NOMO-1 (cell line): ENCODE measurements at regions not wholly inside any gene's neighbourhood (a gene's known extent, or its start where the extent isn't known, plus 50 kb on each side); places are given as distances from the start of the nearest gene placed in this dataset.
"Not testable (repeated sequence)": the region's sequence is repeated elsewhere in the genome, so short reads cannot be mapped to it uniquely, and the experiment has no call there.

ENCODE experiments used
- DNase-seq, 2 experiments: peaks; one replicate each; lab custom pipeline; 2025; ENCODE audit not compliant: unreplicated experiment in 2 of 2; lab: John Stamatoyannopoulos, UW

DNA sequence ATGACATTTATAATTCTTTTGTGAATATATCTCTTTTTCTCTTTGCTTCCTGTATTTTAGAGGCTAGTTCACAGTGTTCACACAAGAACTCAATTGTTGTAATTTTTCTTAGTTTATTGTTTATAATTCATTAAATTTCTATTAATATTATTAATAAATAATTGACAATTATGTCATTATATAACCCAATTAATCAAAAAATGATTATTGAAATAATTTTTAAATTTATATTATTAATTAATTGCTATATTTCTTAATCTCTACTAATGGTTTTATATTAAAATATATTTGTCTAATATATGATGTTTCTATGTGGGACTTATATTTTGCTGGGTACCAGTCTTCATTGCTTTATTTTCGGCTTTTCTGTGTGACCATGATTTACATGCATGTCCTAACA, 618.4 kb downstream of the CDH9 start:
- no peak for DNase-seq

DNA sequence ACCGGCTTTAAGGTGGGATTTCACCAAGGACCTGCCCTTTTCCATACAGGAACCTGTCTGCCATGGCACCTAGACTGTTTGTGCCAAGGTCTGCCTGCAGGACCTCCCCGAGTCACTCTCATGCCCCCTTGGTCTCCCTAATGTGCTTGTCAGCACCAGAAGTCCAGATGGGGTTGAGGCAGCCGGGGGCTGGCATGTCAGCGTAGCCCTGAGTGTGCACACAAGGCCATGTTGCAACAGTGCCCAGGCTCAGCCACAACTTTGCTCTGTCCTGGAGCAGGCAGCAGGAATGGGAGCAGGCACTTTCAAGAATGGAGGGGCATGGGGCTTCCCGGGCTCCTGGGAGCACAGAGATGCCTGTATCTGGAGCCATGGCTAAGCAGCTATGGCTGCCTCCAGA, 621.5 kb downstream of the CDH9 start:
- no peak for DNase-seq

DNA sequence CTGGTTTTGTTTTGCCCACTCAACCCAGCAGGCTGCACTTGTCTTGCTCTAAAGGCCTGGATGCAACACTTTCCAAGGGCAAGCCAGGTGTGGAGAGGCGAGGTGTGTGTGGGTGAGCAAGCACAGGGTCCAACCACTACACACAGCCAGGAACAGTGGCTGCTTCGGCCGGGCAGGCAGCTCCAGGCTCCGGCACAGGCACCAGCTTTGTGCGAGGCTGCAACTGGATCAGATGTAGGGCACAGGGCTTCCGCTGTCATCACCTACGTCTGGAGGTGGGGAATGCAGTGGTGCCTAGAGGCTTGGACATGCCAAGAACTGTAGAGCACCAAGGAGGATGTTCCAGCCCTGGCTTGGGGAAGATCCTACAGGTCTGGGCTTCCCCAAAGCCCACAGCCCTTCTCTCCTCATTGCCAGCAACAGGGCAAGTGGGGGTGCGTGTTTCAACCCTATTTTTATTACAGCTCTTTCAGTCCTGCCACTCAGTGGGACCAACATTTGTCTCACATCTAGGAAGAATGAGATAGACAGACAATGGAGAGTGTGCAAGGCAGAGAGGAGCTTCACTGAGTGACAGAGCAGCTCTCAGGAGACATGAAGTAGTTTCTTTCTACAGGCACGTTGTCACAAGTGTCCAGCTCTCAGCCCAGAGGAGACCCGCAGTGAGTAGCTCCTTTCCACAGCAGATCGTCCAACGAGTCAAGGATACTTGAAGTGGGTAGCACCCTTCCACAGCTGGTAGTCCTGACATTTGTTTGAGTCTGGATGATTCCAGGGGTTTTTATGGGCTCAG, 622.2 kb downstream of the CDH9 start:
- DNase-seq = no peak

DNA sequence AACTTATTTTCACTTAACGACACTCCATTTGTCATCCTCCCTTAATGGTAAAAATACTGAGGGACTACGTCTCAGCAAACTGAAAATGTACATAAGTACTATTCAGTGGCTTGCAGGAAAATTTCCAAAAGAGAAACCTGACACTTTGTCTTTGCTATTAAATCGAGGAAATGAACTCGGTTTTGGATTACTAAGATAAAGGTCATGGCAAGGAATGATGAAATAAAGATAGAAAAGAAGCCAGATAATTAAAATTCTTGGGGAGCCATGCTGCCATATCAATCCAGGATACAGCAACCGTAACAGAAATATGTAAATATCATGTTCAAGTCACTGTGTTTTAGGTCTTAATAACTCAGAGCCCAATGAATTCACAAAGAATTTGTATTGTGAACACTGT, 647.8 kb downstream of the CDH9 start:
- DNase-seq = no peak

DNA sequence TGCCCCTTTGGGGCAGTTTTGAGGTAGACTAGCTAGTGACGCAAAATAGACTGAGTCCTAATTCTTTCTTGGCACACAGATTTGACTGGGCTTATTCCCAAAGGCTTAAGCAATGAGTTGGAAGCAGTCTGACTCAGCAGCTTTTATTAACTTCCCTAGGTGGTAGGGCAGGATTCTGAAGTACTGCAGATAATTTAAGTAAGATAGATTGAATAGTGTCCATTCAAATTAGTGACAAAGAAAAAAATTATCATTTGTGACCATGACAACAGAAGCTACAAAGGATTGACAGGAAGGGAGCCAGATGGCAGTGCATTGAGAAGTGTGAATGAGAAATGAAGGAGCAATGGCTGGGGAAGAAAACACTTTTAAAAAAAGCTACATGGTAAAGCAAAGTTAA, 649.4 kb downstream of the CDH9 start:
- DNase-seq = no peak

DNA sequence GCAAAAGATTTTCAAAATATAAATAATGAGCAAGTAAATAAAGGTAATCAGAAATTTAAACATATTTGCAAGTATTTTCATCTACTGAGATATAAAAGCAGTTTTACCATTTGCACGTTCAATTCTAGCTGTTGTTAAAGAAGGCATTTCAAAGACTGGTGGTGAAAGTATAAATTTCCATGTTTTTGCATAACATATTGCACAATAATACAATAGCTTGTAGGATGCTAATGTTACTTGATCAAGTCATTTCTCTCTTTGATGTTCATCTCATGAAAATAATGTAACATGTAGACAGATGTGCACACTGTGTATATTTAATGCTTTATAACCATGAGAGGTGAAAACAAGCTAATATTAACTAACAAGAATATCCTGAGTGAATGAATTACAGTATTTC, 651.9 kb downstream of the CDH9 start:
- no peak for DNase-seq

DNA sequence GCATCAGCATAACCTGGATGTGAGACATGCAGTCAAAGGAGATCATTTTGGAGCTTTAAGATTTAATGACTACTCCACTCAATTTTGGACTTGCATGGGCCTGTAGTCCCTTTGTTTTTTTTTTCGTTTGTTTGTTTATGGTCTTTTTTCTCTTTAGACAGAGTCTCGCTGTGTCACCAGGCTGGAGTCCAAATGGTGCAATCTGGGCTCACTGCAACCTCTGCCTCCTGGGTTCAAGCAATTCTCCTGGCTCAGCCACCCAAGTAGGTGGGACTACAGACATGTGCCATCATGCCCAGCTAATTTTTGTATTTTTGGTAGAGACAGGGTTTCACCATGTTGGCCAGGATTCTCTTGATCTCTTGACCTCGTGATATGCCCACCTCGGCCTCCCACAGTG, 673.8 kb downstream of the CDH9 start:
- not testable (repeated sequence) for DNase-seq

DNA sequence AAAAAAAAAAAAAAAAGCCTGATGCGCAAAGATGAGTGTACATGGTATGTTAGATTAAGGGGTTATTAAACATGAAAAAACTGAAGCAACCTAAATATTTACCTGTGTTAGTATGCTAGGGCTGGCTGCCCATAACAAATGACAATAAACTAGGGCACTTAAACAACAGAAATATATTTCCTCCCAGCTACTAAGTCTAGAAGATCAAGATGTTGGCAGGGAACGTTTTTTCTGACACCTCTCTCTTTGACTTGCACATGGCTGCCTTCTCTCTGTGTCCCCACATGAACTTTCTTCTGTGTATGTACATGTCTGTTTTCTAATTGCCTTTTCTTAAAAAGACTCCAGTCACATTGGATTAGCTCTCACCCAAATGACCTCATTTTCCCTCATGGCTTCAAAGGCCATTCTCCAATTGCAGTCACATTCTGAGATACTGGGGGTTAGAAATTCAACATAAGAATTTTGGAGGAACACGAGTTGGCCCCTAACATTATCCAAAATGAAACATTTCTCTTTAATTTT, 694.5 kb downstream of the CDH9 start:
- DNase-seq = no peak

DNA sequence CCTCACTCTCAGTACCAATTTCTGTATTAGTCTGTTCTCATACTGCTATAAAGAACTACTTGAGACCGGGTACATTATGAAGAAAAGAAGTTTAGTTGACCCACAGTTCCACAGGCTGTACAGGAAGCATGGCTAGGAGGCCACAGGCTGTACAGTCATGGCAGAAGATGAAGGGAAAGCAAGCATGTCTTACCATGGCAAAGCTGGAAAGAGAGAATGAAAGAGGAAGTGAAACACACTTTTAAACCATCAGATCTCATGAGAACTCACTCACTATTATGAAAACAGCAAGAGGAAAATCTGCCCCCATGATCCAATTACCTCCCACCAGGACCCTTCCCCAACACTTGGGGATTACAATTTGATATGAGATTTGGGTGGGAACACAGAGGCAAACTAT, 698.8 kb downstream of the CDH9 start:
- peak; percentile 2 to 75 for DNase-seq

DNA sequence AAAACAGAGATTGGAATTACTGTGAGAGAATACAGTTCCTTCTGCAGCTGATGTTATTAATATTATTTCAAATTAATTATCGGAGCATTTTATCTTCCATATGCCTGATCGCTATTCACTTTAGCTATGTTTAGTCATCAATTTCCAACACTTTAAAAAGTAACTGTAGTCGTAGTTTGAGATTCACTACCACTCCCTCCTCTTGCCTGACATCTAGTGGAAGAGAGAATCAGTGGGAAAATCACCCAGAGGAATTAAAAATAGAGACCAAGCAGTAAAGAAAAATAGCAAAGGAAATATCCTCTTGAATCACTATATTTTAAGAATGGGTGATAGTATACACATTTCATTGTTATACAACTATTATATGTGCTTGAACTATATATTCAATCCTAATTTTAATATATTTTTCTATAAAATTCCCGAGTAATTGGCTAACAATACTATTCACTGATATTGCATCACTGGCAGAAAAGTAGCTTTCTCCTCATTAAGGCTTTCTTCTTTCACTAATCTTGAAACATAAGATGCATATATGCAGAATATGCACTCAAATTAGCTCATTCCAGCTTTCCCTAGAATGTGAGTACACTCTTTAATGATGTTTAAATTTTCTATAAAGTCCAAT, 708.7 kb downstream of the CDH9 start:
- peak; percentile 10 to 74 for DNase-seq

DNA sequence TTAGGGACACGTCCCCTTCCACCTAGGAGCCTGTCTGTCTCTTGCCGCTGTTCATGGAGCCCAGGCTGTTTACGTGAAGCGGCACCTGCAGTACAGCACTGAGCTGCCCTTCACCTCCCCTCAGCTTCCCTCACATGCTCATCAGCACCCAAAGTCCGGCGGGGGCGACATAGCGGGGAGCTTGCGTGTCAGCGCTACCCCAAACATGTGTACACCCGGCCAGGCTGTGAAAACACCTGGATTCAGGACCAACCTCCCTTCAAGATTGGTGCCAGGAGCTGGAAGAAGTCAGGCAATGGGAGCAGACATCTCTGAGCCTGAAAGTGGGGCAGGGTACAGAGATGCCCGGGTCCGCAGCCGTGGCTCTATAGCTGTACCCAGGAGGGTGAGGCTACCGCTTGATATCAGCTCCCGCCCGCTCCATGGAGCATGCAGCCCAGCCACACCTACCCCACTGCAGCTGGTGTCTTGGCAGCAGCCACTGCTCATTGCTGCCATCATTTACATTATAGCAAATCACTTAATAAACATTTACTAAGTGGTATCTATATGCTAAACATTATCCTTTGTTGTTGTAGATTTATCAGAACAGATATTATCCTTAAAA, 712.1 kb downstream of the CDH9 start:
- no peak for DNase-seq

DNA sequence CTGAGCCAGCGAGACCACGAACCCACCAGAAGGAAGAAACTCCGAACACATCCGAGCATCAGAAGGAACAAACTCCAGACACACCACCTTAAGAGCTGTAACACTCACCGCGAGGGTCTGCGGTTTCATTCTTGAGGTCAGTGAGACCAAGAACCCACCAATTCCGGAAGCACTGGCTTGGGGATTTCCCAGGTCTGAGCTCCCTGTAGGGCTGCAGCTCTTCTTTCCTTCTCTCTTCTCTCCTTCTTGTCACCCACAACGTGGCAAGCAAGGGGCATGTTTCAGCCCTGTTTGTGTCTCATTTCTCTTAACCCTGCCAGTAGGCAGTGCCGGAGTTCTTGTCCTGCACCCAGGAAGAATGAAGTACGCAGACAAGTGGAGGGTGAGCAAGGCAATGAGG, 713.0 kb downstream of the CDH9 start:
- peak in 1 of 2 experiments; percentile 13 for DNase-seq

DNA sequence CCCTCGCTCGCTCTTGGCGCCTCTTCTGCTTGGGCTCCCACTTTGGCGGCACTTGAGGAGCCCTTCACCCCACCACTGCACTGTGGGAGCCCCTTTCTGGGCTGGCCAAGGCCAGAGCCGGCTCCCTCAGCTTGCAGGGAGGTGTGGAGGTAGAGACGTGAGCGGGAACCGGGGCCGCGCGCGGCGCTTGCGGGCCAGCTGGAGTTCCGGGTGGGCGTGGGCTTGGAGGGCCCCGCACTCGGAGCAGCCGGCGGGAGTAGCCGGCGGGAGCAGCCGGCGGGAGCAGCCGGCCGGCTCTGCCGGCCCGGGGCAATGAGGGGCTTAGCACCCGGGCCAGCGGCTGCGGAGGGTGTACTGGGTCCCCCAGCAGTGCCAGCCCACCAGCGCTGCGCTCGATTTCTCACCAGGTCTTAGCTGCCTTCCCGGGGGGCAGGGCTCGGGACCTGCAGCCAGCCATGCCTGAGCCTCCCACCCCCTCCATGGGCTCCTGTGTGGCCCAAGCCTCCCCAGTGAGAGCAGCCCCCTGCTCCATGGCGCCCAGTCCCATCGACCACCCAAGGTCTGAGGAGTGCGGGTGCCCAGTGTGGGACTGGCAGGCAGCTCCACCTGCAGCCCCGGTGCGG, 714.0 kb downstream of the CDH9 start:
- DNase-seq = not testable (repeated sequence)

DNA sequence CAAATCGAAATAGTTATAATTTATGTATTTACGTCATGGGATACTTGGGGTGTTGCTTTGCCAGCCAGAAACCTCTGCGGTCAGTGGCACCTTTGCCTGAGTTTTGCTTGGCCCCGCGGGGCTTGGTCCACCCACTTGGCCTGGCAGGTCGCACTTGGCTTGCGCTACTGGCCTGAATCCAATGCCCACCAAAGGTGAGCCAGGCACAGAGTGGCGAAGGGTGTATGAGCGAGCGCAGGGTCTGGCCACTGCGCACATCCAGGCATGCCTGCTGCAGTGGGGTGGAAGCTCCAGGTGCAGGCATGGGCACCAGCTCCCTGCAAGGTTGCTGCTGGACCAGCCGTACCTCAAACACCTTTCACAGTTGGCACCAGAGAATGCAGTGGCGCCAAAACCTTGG, 714.6 kb downstream of the CDH9 start:
- no peak for DNase-seq

DNA sequence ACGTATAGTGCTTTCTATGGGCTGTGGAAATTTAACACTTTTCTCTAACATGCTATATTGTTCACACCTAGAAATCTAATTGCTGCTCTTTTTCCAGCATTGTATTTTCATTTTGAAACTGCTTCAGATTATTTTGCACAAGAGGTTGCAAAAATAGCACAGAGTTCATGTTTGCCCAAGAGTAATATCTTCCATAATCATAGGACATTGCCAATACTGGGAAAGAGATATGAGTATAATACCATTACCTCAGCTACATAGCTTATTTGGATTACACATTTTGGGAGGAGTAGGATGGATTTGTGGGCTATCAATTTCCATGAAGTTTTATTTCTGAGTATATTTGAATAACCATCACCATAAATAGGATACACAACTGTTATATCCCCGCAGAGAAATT, 717.1 kb downstream of the CDH9 start:
- no peak for DNase-seq

DNA sequence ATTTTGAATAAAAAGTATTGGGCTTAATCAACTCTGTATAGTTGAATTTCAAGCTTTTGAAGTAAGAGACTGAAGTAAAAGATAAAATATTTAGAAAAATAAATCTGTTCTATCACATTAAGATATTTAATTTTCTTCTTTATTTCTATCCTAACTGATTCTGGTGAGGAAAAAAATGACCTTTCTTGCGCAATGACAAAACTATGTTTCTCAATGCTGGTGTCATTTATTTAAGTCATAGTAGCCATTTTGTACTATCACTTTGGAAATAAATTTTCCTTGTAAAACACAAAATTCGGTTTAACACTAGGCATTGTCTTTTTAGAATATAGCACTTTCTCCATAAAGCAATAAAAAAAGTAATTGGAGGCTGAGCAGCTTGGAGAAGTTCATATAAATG, 728.0 kb downstream of the CDH9 start:
- no peak for DNase-seq

DNA sequence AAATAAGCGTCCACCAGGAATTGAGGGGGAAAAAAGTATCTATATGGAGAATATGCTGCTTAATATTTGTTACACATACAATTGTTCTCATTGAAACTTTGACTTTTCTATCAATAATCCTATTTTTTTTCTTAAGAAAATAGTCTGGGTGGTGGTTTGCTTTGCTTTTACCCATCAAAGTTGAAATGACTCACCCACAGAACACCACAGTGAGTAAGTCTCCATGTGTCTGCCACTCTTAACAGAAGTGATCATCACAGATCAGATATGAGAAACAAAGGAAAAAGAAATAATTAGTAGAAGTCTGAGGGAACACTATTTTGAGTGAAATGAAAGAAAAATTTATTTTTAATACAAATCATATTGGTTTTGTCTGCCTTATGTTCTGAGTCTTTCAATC, 742.8 kb downstream of the CDH9 start:
- no peak for DNase-seq

DNA sequence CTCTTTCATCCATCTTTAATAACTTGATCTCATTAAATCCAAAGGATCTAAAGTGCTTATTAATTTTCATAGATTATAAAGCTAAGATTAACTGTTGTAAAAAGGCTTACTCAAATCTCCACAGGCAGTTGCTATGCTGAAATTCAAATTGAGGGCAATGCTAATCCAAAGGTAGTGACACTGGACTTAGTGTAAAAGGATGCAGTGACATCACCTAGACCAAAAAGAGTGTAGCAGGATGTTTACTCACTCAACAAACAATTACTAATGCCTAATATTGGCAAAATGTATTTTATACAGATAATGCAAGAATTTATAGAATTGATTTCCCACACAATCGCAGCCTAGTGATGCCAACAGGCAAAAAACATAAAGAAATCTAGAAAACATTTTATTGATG, 756.2 kb downstream of the CDH9 start:
- DNase-seq = no peak

DNA sequence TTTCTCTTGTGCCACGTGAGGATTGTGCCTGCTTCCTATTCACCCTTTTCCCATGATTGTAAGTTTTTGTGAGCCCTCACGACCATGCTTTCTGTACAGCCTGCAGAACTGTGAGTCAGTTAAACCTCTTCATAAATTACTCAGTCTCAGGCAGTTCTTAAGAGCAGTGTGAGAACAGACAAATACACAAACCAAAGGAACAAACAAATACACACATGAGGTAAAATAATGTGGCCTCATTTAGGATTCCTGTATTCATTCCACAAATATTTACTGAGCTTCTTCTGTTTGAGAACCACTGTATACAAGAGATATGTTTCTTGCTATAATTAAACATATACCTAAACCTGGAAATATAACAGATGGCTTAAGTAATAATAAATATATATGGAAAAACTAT, 760.3 kb downstream of the CDH9 start:
- DNase-seq = no peak

DNA sequence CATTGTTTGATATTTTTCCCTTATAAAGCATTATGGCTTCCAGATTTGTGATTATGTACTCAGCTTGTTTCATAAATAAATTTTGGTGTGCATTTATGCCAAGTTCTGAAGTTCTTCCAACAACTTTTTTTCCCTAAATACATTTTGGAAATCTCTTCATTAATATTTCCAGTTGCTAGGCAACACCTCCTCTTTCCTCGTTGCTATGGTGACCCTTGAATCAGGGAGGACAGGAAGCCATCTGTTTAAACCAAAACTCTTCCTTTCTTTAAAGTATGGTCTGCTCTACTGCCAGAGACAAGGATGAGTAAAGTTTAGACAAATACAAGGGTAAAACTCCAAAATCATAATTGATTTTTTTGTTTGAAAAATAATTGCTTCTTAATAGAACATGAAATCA, 779.3 kb downstream of the CDH9 start:
- DNase-seq = no peak

DNA sequence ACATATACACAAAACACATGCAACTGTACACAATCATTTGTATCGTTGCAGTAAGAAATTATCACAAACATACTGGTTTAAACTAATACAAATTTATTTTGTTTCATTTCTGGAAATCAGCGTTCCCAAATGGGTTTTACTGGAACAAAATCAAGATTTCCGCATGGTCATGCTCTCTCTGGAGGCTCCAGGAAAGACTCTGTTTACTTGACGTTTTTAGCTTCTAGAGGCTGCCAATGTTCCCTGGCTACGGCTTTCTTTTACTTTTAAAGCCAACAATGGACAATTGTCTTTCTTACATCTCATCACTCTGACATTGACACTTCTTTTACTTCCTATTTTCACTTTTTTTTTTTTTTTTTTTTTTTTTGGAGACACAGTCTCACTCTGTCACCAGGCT, 793.1 kb downstream of the CDH9 start:
- DNase-seq = no peak

DNA sequence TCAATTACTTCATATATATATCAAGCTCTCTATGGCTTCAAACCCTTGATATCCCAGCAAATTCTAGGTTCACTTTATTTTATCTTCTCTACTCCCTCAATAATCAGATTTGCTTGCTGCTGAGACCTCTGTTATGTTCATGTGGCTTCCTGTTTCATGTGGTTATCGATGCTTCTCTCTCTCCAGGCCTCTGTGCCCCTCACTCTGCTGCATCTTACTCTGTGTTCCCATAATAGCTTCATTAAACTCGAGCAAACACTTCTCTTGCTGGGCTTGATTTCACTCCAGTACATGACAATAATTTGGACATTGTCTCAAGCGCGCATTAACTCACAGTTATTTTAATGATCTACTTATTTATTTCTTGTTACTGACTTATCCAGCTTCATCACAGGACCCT, 798.8 kb downstream of the CDH9 start:
- no peak for DNase-seq
